Stimulated activated CD8-positive, alpha-beta memory T cell treated with anti-CD3 and anti-CD28 coated beads, Interleukin-2, amount 100 ng/mL, for 1 hour (primary cell): ENCODE measurements at regions not wholly inside any gene's neighbourhood (a gene's known extent, or its start where the extent isn't known, plus 50 kb on each side); places are given as distances from the start of the nearest gene placed in this dataset.
"Not testable (repeated sequence)": the region's sequence is repeated elsewhere in the genome, so short reads cannot be mapped to it uniquely, and the experiment has no call there.

Source experiments
- DNase-seq, 2 donors: peaks; one replicate each; pipeline ENCODE4 v3.0.0-alpha.2; 2020; ENCODE audit warnings: low read depth in 2 of 2

DNA sequence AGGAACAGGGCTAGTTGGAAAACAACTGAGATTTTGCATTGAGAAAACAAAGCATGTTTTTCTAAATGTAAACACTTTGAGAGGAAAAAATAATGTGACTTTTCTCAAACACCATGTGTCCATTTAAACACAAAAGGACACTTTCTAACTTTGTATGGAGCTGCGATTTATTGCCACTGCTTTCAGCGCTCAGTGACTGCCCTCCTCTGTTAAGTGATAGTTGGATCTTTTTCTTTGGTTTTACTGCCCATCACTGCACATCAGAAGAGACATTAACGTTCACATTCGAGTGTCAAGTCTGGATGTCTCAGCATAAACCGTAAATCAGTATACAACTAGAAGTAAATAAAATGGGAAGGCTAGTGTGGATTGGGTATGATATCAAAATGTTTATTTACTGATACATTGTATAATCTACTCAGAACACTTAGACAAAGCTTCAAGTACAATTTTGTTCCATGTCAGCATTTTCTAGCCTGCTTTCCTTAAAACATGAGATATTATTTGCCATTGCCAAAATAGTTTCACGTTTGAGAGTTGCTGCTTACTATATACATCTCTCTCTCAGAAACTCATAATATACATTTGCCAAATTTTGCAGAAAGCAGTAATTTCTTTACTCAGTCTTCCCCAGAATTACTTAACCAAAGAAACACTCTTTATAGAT is 237.6 kb downstream of the IKZF2 start:
- no peak for DNase-seq

DNA sequence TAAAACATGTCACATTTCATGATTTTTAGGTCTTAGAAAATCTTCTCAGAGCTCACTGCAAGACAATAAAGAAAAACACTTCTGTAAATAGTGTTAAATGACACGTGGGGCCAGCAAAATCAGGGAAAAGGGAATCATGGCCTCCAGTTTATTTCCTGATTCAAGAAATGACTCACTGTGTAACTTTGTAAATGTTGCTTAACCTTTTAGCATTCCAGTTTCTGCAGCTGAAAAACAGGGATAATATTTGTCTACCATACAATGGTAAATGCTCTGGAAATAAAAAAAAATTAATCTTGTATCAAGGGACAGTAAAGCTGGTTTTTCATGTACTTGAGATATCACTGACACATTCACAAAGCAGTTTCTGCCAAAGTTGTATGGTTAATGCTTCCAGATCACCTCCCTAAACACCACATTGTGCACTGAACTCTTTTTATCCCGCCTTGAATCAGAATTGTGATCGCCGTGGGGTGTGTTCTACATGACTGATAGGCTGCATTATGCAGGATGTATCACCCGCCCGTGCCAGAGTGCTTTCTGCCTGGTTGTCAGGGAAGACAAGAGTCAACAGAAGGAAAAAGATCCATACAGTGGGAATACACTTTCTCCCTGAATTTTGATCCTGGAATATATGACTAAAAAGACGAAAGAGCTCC is 238.8 kb downstream of the IKZF2 start:
- no peak for DNase-seq

GRCh38 chr2:212911011-212911410 is 240.4 kb downstream of the IKZF2 start:
- no peak for DNase-seq

- DNase-seq = no peak
Observed at GRCh38 chr2:212908682-212909435, 242.6 kb downstream of the IKZF2 start.

DNA sequence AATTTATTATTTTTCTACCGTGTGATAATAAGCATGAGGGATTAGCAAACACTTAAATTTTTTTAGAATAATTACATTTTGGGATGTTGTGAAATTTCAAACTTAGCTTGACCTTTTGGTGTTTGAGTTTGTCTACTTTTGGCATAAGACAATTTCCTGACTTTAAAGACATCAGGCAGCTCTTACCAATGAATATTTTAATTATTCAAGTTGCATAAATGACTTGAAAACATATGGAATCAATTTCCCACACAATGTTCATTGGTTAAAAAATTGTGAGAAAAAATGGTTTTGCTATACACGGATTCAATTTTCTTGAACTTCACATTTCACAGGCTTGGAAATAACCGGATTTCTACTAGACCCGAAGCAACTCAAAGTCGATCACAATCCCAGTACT is 243.4 kb downstream of the IKZF2 start:
- no peak for DNase-seq

DNA sequence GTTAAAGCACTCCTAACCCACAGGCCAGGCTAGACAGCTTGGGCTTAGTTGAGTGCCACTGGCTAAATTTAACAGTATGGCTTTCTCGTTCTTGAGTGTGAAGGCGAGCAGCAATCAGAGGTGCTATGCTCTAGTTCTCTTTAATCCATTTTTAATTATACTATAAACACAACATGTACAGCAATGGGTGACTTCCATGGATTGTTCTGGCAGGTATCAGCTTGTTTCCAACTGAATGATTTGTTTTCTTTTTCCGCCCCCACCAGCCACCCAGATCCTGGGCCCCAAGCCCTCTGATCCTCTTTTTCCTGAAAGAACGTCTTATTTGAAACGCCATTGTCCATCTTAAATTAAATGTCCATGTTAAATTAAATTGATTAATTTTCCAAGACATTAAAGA is 244.8 kb downstream of the IKZF2 start:
- no peak for DNase-seq

DNA sequence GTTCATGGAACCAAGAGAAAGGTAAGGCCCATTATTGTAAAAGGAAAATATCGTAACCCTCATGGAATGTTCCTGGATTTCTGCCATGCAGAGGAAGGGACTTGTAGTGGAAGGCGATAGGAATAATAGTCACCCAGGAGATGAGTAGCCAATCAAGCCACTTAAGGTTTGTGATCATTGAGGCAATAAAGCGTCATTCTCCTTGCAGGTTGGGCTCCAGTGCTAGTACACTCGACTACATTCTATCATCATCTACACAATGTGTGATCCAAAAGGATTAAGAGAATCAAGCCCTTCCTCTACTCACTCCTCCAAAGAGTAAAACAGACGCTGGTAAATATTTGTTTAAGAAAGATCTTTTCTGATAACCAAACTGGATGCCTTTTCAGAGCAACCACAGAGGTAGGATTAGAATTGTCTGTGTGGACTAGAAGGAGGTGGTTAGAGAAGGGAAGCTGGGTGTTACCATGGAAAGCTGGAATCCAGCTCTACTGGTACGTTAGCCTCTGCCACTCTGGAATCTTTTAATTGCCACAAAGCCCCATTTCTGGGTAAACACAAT is 245.7 kb downstream of the IKZF2 start:
- DNase-seq = no peak

DNA sequence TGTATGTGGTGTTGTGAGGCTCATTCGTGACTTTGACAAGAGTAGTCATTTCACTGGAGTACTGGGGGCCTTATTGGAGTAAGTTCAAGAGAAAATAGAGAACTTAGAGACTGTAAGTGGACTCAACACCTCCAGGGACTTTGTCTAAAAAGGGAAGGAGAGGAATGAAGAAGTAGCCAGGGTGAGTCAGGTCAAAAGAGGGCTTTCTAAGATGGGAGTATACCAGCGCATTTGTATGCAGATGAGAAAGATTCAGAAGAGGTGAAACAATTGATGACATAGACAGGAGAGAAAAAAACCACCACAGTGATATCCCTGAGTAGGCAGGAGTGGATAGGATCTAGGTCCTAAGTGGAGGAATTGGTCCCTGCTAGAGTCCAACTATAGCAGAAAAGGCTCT is 246.8 kb downstream of the IKZF2 start:
- DNase-seq = no peak

DNA sequence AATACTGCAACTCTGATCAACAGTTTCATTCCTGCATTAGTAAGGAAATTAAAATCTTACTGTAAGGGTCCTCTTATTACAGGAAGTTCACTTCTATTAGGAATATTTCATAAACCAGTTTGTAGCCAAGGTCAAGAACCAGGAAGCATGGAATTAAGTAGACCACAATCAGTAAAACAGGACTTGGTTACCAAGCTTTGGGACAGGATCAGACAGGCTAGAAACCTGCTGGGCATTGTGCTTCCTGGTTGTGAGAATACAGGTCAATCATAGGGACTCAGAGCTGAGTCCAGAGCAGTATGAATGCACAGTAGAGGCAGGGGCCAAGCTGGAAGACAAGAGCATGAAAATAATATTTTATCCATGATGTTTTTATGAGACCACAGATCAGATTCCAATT is 248.0 kb downstream of the IKZF2 start:
- DNase-seq = no peak

- no peak for DNase-seq
Observed at GRCh38 chr2:212902421-212902820, 249.0 kb downstream of the IKZF2 start.

DNA sequence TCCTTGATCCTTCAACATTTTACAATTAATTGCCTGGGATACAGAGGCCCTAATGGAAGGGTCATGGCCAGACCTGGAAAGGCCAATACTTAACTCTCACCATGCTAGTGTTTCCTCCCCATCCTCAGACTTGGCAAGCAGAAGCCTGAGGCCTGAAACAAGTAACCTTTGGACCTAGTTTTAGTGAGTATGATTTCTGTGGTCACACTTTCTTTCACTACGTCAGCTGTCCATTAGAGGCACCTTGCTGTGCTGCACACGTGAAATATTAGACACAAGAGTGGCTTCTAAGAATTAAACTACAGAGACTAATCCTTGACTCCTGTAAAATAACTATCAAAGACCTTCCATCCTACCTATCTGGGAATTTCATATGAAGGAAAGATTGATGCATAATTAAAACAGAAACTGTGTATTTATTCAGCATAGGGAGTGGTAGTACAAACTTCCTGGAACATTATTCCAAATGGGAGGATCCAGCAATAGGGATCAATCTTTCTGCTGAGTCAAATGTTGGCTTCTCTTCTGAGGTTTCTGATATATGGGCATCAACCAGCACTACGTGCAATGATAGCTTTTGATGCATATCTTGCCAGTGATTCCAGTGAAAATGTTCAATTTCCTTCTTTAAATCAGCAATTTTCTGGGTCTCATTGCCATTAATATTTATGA is 249.7 kb downstream of the IKZF2 start:
- no peak for DNase-seq

DNA sequence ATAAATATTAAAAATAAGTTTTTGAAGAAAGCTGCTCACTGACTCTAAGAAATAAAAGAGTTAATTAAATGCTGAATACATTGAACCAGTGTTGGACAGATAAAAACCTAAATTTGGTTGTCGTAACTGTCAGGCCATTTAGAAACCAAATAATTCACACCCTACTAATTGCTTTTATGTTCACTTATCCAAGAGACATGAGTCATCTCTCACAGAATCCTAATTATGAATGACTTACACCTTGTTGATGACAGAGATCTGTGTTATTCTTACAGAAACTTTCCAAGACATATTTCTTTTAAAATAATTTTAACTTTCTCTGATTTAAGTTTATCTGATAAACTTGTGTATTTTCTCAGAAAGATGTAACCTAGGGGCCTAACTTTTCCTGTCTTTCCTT is 250.7 kb downstream of the IKZF2 start:
- no peak for DNase-seq

- DNase-seq = no peak
Observed at GRCh38 chr2:212898011-212898410, 253.4 kb downstream of the IKZF2 start.

DNA sequence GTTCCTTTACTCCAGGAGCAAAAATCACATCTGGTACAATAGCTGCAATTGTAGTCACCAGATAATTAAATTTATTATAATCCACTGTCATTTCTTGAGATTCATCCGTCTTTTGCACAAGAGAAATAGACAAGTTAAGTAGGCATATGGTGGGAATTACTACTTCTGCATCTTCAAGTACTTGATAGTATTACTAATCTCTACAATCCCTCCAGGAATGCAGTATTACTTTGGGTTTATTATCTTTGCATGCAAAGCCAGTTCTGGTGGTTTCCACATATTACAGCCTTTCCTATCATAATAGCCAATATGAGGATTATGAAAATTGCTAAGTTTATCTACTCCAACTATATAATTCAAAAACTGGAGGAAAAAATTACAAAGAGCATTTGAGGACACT is 254.1 kb downstream of the IKZF2 start:
- no peak for DNase-seq

DNA sequence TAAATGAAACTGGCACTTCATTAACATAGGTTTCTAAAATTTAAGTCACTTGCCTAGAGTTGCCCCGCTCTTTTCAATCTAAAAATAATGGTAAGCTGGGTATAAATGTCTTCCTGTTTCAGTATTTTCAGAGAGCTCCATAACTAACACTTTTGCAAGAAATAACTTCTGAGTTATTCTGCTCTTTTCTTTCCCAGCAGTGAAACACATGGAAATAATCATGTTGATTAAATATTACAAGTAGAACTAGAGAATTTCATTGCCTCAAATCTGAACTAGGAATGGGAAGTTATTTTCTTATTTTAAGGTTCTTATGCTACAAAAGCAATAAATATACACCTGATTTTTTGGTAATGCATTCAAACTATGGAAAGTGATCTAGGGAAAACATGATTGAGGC is 257.4 kb downstream of the IKZF2 start:
- no peak for DNase-seq

DNA sequence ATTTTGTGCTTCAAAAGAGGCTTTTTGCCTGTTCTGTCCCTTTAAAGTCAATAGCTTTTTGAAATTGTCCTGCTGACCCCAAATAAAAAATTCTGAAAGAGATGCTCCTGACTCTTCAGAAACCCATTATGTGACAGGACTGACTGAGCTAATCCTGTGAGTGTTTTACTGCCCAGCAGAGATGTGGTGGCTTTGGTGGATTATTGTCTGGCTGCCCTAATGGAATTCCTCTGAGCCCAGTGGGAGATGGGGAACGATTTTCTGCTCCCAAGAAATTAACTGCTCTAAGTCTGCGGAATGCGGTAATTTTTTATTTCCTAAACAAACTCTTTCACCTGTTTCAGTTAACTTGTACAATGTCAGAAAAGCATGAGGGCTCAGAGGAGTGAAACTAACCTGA is 258.2 kb downstream of the IKZF2 start:
- no peak for DNase-seq

DNA sequence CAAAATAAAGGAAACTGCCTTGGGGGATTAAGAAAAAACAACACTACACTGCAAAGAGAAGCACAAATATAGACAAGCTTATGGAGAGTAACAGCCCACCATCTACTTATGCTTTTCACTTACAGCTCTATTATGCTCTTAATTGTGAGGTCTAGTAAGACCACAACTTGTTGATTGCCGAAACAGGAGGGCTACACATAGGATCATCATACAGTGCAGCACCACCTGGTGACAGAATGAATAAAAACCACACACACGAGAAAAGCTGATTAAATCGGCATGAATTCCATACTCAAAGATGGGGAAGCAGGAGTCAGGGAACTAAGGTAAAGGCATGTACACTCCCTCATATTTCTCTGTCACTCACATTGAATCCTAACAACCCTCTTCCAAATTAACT is 259.2 kb downstream of the IKZF2 start:
- DNase-seq = no peak

- no peak for DNase-seq
Observed at GRCh38 chr2:212891580-212891979, 259.8 kb downstream of the IKZF2 start.

GRCh38 chr2:212882626-212883025 is 268.8 kb downstream of the IKZF2 start:
- DNase-seq = no peak

DNA sequence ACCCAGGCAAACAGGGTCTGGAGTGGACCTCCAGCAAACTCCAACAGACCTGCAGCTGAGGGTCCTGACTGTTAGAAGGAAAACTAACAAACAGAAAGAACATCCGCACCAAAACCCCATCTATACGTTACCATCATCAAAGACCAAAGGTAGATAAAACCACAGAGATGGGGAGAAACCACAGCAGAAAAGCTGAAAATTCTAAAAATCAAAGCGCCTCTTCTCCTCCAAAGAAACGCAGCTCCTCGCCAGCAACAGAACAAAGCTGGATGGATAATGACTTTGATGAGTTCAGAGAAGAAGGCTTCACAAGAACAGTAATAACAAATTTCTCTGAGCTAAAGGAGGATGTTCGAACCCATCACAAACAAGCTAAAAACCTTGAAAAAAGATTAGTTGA is 274.9 kb downstream of the IKZF2 start:
- DNase-seq = not testable (repeated sequence)

DNA sequence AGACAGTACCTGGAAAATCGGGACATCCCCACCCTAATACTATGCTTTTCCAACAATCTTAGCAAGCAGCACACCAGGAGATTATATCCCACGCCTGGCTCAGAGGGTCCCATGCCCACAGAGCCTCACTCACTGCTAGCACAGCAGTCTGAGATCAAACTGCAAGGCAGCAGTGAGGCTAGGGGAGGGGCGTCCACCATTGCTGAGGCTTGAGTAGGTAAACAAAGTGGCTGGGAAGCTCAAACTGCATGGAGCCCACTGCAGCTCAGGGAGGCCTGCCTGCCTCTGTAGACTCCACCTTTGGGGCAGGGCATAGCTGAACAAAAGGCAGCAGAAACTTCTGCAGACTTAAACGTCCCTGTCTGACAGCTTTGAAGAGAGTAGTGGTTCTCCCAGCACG is 275.5 kb downstream of the IKZF2 start:
- not testable (repeated sequence) for DNase-seq

DNA sequence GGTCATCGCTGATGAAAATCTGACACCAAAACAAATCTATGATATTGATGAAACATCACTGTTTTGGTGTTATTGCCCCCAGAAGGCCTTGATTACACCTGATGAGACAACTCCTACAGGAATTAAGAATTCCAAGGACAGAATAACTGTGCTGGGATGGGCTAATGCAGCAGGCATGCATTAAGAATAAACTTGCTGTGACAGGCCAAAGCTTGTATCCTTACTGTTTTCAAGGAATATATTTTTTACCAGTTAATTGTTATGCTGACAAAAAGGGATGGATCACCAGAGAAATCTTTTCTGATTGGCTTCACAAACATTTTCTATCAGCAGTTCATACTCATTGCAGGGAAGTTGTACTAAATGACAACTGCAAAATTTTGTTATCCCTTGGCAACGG is 278.2 kb downstream of the IKZF2 start:
- DNase-seq = no peak
